Nucleus accumbens (tissue), 56 donors: ENCODE measurements at regions not wholly inside any gene's neighbourhood (a gene's known extent, or its start where the extent isn't known, plus 50 kb on each side); places are given as distances from the start of the nearest gene placed in this dataset.
"Not testable (repeated sequence)": the region's sequence is repeated elsewhere in the genome, so short reads cannot be mapped to it uniquely, and the experiment has no call there.

Source experiments
- DNase-seq, 56 donors: peaks; one replicate each; lab custom pipeline; 2025; lab: John Stamatoyannopoulos, UW

DNA sequence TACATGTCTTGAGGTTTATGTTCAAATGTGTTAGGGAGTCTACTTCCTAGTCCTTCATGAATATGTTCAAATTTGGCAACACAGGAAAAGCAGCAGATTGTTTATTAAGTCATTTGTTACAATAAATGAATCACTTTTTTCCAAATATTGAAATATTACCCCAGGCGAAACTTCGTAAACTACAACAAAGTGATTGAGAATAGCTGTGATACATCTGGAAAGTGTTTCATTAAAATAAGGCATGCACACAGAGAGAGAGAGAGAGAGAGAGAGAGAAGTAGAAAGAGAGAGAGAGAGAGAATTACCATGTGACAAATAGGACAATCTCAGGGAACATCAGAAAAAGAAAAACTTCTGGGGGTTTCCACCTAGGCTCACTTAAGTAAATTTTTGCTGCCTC is 363.1 kb upstream of the PTCHD4 start:
- DNase-seq: no peak

DNA sequence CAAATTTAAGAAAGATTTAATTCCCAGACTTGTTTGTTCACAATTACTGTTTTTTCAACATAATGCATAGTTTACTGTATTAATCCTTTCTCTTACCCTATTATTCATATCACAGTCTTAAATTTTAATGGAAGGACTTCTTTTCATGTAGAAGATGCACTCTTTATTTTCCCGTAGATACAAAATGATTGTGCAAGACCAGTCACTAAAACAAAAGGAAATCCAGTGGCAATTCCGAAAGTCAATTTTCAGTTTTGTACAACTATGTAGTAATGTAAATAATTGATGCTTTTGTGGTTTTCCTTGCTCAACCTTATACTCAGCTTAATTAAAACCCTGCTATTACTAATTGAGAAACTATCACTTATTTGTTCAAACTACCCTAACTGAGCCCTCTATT is 361.5 kb upstream of the PTCHD4 start:
- no peak for DNase-seq

DNA sequence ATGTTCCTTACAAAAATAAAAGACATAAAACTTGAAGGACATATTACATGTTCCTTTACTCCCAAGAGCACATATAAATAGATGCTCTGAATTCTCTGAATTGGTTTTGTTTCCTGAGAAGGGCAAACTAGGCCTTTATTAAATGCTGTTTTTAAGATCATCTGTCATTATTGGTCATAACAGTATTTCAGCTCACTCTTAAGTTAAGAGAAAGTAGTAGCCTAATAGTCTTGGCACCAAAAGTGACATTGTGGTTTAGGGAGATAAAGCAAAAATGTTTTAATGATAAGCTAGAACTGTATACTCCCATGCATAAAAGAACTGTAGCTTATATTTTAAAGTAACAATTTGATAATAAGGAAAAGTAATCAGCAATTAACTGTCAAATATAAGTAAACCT is 361.1 kb upstream of the PTCHD4 start:
- DNase-seq: no peak

DNA sequence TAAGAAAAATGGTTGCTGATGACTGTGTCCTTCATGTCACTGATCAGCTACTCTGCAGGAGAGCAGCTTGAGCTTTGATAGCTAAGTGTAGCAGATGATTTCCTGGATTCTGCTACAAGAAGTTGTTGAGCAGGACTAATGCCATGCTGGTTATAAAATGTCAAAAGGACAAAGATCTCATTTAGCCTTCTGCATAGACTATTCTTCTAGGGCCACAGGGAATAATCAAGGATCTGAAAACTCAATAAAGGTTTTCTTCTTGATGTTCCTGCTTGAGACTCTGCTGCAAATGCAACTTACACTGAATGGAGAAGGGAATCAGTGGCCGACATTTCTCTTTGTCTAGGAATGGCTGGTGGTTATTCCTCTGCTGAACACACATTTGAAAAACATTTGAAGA is 360.3 kb upstream of the PTCHD4 start:
- no peak for DNase-seq

DNA sequence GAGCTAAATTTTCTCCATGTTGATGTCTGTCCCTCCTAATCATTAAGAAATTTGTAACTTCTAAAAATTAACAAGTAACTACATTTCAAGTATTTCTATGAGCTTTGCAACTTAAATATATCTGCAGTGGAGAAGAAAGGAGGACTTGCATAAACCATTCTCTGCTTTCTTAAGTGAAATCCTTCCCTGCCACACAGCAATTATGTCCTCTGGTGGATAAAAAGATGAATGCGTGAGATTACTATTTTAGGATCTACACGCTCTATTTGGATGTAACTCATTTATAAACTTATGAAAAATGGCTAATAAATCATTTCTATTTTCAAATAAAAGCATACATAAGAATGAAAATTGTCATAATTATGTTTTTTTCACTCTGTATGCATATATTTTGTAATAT is 338.0 kb upstream of the PTCHD4 start:
- DNase-seq: no peak

DNA sequence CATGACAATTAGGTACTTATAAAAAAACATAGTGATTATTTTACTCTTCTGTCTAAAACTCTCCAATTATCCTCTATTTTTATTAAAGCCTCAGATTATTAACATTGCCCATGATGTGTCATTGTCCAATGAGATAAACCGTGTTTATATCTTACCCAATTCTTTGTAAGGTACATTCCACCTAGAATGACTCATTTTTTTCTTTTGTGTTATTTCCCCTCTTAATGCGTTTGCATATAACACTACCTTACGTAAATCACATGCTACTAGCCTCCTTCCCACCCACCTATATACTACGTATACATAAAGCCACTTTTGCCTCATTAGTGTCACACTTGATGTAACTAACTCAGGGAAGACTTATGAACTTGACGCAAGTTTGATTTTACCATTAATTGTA is 336.3 kb upstream of the PTCHD4 start:
- DNase-seq: no peak

DNA sequence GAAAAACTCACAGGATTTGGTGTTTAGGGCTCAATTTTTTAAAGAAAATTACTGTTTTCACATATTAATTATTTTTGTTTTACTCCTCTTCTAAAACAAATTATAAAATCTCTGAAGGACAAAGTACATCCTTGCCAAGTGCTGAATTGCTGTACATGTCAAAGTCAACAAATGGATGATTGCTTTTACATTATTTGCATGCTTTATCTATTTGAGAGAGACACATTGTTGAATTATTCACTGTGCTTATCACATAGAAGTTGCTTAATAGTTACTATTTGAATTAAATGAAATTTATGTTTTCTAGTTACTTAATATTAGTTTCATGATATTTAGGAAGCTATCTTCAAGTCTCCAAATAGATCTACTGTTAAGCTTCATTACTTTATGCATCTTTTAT is 318.6 kb upstream of the PTCHD4 start:
- no peak for DNase-seq

DNA sequence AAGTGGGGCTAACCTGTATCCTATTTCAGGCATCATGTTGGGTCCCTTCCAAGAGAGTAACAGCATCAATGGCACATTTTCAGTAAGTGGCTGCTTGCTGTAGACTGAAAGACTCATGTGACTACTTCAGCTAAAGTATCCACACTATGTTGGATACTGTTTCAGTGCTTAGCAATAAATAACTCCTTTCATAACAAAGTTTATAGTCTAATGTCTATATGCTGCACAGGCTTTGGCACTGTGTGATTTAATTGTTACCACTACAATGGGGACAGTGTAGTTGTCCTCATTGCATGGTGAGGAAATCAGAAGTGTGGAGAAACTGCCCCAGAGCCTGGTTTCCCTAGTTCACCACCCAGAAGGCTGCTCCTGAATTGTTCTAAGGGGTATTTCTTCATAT is 318.0 kb upstream of the PTCHD4 start:
- no peak for DNase-seq

DNA sequence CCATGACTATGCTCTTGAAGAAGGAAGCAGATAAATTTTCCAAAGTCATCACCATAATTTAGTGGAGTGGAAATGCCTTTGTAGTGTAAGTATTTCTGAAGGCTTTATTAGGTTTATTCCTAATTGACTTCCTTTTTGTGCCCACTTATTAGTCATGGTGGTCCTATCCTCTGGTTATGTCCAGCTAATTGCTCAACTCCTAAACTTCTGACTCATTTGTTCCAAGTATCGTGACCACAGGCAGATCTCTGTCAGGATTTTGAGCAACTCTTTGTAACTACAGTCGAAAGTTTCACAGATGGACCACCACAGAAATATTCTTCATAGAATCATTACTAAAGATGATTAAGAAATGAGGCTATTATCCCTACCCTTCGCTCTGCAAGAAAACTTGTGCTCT is 315.6 kb upstream of the PTCHD4 start:
- DNase-seq: no peak

DNA sequence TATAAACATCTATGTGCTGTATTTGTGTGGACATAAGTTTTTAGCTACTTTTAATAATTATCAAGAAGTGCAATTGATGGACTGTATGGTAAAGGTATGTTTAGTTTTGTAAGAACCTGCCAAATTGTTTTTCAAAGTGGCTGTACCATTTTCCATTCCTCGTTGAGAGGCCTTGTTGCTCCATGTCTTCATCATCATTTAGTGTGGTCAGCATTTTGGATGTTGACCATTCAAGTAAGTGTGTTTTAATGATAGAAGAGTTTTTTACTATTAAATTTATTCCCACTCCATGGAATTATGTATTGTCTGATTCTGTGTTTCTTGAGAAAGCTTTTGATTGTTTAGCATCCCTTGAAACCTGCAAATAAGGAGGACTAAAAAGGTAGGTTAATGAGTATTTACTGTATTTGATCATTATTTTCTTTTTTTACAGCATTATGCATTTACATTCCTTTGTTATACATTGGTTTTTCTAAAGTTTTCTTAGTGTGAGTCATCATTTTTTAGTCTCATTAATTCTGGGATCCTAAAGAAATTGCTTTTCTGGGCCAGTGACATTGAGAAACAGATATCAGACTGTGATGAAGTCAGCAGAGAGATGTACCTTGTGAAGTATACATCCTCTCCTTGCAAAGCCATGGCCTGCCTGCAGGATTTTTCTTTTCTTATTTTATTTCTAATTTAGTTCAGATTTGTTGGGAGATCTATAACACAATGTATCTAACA is 312.8 kb upstream of the PTCHD4 start:
- no peak for DNase-seq

DNA sequence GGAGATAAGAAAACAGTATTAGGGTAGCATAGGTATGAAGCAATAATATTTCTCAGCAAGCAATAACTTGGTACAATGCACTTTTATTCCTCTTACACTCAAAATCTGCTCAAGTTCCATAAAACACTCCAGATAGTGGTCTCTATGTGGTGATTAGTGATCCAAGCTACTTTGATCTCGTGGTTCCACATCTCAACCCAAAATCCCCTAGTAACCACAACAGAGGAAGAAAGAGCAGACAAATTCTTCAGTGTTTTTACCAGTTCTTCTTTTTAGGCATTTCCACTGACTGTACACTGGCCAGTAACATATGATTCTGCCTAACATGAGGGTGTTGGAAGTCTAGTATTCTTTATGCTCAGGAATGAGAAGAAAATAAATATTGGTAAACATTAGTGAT is 309.0 kb upstream of the PTCHD4 start:
- DNase-seq: no peak

DNA sequence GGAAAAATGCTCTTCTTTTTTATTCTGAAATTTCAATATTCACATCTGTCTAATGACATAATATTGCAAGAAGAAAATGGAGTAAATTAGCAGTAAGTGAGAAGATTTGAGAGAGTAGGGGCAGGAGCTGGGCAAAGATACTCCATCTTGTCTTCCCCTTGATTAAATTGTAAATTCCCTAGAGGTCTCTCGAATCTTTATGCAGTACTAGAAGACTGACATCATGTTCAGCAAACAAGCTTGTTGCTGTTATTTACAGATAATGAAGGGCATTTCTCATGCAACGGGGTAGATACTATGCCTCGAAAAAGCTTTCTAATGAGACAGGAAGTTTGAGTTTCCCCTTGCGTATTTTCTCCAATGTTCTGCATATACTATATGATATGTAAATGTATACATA is 306.9 kb upstream of the PTCHD4 start:
- DNase-seq: no peak

DNA sequence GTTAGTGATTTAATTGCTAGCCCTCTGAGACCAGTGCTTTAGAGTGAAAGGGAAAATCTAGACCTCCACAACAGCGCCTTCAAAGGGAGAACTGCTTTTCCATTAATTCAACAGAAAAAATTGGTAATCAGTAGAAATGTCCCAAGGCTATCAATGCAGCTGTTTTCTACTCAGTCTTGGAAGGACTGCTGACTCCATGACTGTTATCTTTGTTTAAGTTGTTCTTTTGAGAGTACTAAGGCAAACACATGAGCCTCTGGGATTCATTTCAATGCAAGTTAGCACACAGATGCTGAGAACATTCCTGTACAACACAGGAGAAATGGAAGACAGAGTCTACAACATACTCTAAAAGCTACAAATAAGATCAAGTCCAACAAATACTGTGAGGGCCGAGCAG is 301.7 kb upstream of the PTCHD4 start:
- no peak for DNase-seq

DNA sequence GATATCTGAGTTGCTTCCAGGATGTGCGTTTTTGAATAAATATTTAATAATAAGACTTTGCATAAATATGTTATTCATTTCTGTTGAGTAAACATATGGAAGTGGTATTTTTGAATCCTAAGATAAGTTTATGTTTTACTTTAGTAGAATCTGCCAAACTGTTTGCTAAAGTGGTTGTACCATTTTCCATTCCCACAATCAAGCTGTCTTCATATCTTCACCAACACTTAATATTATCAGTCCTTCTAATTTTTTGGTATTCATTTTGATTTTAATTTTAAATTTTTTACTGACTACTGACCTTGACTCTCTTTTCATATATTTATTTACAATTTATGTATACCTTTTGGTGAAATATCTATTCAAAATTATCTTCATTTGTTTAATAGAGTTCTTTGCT is 293.9 kb upstream of the PTCHD4 start:
- no peak for DNase-seq

DNA sequence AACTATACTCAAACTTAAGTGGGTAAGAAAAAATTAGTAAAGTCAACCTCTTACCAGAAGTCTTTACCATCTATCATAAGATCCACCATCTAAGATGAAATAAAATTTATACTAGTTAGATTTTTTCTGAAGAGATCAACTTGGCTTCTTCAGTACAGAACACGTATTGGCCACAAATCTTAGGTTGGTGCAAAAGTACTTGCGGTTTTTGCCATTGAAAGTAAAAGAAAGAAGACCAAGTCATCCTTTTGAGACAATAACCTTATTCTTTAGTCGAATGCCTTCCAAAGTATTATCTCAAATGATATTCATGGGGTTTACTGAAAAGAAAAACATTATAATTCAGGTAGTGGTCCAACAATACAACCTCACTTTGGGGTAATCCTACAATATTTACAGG is 292.6 kb upstream of the PTCHD4 start:
- DNase-seq: no peak

DNA sequence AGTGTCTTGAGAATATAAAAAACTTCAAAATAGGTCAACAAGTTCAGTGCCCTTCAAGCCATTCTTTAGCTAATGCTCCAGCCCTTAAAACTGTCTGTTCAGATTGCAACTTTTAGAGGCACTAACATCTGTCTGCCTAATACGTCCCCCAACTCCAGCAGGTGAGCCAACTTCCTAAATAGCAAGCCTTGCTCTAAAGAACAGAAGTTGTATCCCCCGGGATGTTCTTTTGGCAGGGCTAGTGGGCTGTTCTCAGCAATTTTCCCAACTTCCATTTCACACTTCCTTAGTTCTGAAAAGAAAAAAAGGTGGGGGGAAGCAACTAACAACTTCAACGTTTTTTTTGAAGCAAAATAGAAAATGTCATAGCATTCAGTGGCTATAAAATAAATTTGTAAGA is 290.0 kb upstream of the PTCHD4 start:
- DNase-seq: no peak

DNA sequence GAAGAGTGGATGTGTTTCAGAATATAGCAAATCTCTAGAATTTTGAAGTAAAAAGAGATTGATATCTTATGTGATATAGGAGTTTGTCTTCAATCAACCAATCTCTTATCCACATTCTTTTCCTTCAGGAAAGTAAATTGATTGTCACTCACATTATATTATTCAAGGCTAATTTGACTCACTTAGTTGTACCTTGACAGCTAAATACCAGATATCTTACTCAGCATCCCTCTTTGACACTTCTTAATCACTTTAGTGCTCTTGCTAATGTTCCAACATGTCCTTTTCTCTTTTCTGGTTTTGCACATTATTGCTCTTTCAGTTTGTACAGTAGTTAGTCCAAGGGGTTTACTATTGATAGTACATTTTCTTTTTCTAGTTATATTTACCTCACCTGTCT is 286.9 kb upstream of the PTCHD4 start:
- DNase-seq: no peak

DNA sequence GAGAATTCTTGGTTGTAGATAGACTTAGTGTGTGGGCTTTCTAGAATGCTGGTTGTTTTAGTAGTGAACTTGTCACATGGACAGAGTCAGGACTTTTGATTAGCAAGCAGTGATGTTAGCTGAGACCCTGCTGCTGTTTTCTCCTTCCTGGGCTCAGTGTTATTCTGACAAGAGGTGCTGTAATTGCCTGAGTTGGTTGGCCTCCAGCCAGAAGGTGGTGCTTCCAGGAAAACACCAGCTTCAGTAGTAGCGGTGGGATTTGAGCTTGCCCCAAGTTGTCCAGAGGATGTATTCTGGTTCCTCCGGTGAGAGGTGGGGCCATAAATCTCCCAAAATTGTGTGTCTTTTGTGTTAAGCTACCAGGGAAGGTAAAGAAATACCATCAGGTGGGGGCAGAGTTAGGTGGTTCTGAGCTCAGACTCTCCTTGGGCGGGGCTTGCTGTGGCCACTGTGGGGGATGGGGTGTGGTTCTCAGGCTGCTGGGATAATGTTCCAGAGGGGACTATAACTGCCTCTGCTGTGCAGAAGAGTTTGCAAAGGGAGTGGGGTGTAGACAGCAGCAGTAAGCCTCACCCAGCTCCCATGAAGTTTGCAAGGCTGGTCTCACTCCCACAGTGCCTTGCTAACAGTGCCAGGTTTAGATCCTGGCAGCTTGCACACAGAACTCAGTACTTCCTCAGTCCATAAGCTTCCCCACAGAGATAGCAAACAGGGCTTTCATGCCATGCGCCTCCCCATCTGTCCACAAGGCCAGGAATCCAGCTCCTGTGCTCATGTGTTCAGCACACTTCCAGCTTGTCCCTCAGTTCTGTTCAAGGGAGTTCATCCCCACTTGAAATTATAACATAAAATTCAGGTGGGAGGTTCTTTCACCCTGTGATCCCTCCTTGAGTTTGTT is 278.4 kb upstream of the PTCHD4 start:
- no peak for DNase-seq

DNA sequence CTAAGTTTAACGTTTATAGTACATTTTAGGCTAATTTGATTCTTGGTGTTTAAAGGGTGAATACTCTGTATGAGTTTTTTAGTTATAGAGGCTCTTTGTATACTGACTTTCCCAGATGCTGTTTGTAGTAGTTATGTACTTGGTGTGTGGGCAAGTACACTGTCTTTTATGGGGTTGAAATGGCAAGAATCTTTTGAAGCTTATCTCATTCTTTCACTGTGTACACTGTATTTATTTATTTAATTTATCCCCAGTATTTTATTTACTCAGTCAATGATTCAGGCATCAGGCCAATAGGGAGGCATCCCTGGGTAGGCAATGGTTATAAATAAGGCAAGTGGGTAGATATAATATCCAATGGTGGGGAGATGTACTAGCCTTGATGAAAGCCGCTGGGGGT is 277.0 kb upstream of the PTCHD4 start:
- DNase-seq: no peak

DNA sequence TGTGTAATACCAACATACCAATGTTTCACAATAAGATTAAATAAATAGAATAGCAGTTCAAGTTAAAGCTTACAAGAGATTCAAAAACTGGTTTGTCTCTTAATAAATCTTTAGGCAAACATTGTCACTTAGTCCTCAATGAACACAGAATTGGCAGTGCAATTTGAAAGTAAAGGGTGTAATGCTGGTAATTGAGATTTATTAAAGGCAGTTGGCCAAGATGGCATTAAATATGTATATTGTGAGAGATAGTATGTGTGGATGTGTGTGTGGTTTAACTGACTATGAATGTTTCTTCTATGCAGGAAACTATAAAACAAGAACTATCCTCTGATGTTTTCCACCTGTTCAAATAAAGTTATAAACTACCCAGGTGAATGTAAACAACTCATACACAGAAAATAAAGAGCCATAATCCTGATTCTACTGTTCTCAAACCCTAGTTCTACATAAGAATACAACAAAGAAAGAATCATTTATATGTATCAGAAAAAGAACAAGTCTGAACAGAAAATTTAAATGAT is 267.9 kb upstream of the PTCHD4 start:
- no peak for DNase-seq

DNA sequence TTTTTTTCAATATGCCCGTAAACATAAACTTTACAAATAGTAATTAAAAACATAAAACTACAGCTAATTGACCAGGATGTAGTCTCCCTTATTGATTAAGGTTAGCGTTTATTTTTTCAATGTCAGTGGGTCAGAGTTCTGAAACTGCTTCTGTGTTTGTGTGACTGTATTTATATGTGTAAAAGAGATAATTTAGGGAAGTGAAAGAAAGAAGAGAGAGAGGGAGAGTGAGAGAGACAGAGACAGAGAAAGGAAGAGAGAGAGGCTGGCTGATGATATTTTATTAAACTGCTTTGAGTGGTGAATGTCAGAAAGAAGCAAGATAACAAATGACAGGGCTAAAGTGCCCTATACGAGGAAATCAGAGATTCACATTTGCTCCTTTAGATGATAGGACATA is 266.1 kb upstream of the PTCHD4 start:
- DNase-seq: no peak

DNA sequence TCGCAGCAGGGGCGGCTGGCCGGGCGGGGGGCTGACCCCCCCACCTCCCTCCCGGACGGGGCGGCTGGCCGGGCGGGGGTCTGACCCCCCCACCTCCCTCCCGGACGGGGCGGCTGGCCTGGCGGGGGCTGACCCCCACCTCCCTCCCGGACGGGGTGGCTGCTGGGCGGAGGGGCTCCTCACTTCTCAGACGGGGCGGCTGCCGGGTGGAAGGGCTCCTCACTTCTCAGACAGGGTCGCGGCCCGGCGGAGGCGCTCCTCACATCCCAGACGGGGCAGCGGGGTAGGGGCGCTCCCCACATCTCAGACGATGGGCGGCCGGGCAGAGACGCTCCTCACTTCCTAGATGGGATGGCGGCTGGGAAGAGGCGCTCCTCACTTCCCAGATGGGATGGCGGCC is 260.2 kb upstream of the PTCHD4 start:
- not testable (repeated sequence) for DNase-seq
